CD4-positive, alpha-beta memory T cell (primary cell): ENCODE measurements at regions not wholly inside any gene's neighbourhood (a gene's known extent, or its start where the extent isn't known, plus 50 kb on each side); places are given as distances from the start of the nearest gene placed in this dataset.

Experiments
- CTCF ChIA-PET: fragments of 350-600 bp; sonication (Branson Sonifier 250); formaldehyde crosslinking; loops from one replicate; lab custom pipeline; 2021; ENCODE audit warnings: inconsistent platforms; ENCODE audit not compliant: partially characterized antibody; lab: Charles Lee
- POLR2A ChIA-PET: fragments of 350-600 bp; sonication (Branson Sonifier 250); formaldehyde crosslinking; loops from one replicate; lab custom pipeline; 2021; ENCODE audit not compliant: partially characterized antibody; lab: Charles Lee
- DNase-seq, 5 donors: peaks; one replicate each; pipeline versions ENCODE4 v3.0.0 to v3.0.0-alpha.2; 2020 to 2022; ENCODE audit warnings: mixed read lengths in 1 of 5
- H3K27ac ChIP-seq: one replicate; pipeline ENCODE4 v1.7.0; 2013; ENCODE audit warnings: low read depth, low read length
- H3K27me3 ChIP-seq: 2 replicates; pipeline ENCODE4 v1.7.0; 2013; ENCODE audit warnings: mild to moderate bottlenecking, low read length, moderate library complexity; ENCODE audit not compliant: insufficient read depth
- H3K36me3 ChIP-seq: 2 replicates; pipeline ENCODE4 v1.7.0; 2013; ENCODE audit warnings: mild to moderate bottlenecking, low read length, moderate library complexity; ENCODE audit not compliant: insufficient read depth
- H3K4me1 ChIP-seq: 2 replicates; pipeline ENCODE4 v1.7.0; 2013; ENCODE audit warnings: mild to moderate bottlenecking, low read length, moderate library complexity; ENCODE audit not compliant: insufficient read depth
- H3K4me3 ChIP-seq, 2 donors: one replicate each; pipeline ENCODE4 v1.7.0; 2013; ENCODE audit warnings: low read length in 2 of 2, mild to moderate bottlenecking in 1 of 2
- H3K9me3 ChIP-seq, 2 donors: one replicate each; pipeline ENCODE4 v1.7.0; 2013; ENCODE audit warnings: low read length in 2 of 2, control low read depth in 1 of 2; ENCODE audit not compliant: control insufficient read depth in 1 of 2
- H3K27ac Mint-ChIP-seq, 7 donors: one replicate each; pipeline ENCODE4 v1.8.0; 2020 to 2021; ENCODE audit warnings: mixed read lengths in 7 of 7, mild to moderate bottlenecking in 6 of 7, inconsistent platforms in 3 of 7, moderate library complexity in 3 of 7
- H3K27me3 Mint-ChIP-seq, 2 donors: one replicate each; pipeline ENCODE4 v1.8.0; 2020 to 2021; ENCODE audit warnings: mixed read lengths in 2 of 2
- H3K36me3 Mint-ChIP-seq, 2 donors: one replicate each; pipeline ENCODE4 v1.8.0; 2020 to 2021; ENCODE audit warnings: mixed read lengths in 2 of 2, inconsistent platforms in 1 of 2, mild to moderate bottlenecking in 1 of 2
- H3K4me1 Mint-ChIP-seq, 4 donors: one replicate each; pipeline ENCODE4 v1.8.0; 2020 to 2021; ENCODE audit warnings: mixed read lengths in 4 of 4, mild to moderate bottlenecking in 1 of 4
- H3K4me3 Mint-ChIP-seq, 8 donors: one replicate each; pipeline ENCODE4 v1.8.0; 2020 to 2021; ENCODE audit warnings: mixed read lengths in 8 of 8, mild to moderate bottlenecking in 7 of 8, moderate library complexity in 6 of 8, inconsistent platforms in 3 of 8
- H3K9me3 Mint-ChIP-seq, 8 donors: one replicate each; pipeline ENCODE4 v1.8.0; 2020 to 2021; ENCODE audit warnings: mixed read lengths in 8 of 8, mild to moderate bottlenecking in 5 of 8, inconsistent platforms in 3 of 8, moderate library complexity in 1 of 8
- intact Hi-C: fragments of 100-400 bp; cut with micrococcal nuclease; formaldehyde crosslinking; loops from one replicate; pipeline ENCODE4 v1.15.1; 2023

DNA sequence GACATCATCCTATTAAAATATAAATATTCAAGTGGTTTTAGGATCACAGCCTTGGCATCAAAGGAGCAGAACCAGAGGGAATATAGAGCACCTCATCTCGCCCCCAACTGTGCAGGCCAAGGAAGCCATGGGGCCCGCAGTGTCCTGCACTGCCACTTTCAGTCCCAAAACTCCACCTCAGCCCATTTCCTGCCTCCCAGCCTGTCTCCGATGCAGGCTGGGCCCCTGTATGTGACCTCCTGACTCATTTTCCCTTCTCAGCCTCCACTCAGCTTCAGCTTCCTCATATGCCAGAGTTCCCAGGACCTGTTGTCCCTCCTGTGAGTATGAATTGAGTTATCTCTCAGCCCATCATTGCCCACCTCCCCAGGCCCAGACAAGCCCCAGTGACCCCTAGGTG is 72.9 kb upstream of the GLI2 start:
- no peaks in the 10 kb centered on the region for H3K4me1 ChIP-seq
- ChIA-PET CTCF (no interaction called here), POLR2A (no interaction called here)
- Mint-ChIP-seq H3K9me3 (peaks cover 5 to 44% (median 28%) of the 10 kb centered on the region in 8 donors), H3K4me1 (no peaks in the 10 kb centered on the region), H3K27me3 (peaks cover 5 to 10% of the 10 kb centered on the region in 2 donors), H3K36me3 (no peaks in the 10 kb centered on the region), H3K4me3 (no peak overlapping the region), H3K27ac (no peak overlapping the region)
- no peaks in the 10 kb centered on the region for H3K36me3 ChIP-seq
- H3K27ac ChIP-seq, result no peak overlapping the region
- no peaks in the 10 kb centered on the region for H3K9me3 ChIP-seq
- no peak overlapping the region for H3K4me3 ChIP-seq
- no peaks in the 10 kb centered on the region for H3K27me3 ChIP-seq
- intact Hi-C loops, result no loop called here
- no peak for DNase-seq

GRCh38 chr2:120666433-120666832 is 69.2 kb upstream of the GLI2 start:
- no peaks in the 10 kb centered on the region for H3K36me3 ChIP-seq
- intact Hi-C loops, result no loop called here
- Mint-ChIP-seq H3K4me3 (no peak overlapping the region), H3K4me1 (no peaks in the 10 kb centered on the region), H3K9me3 (peaks cover 5 to 49% (median 35%) of the 10 kb centered on the region in 8 donors), H3K27me3 (peaks cover 10 to 14% of the 10 kb centered on the region in 2 donors), H3K27ac (no peak overlapping the region), H3K36me3 (no peaks in the 10 kb centered on the region)
- ChIA-PET CTCF (no interaction called here), POLR2A (no interaction called here)
- H3K9me3 ChIP-seq, result no peaks in the 10 kb centered on the region
- H3K27me3 ChIP-seq, result no peaks in the 10 kb centered on the region
- H3K27ac ChIP-seq, result no peak overlapping the region
- H3K4me1 ChIP-seq, result no peaks in the 10 kb centered on the region
- no peak overlapping the region for H3K4me3 ChIP-seq
- no peak for DNase-seq

GRCh38 chr2:120667981-120668380 is 67.7 kb upstream of the GLI2 start:
- Histone ChIP-seq H3K27me3 (no peaks in the 10 kb centered on the region), H3K4me3 (no peak overlapping the region), H3K36me3 (no peaks in the 10 kb centered on the region), H3K9me3 (no peaks in the 10 kb centered on the region), H3K27ac (no peak overlapping the region), H3K4me1 (no peaks in the 10 kb centered on the region)
- intact Hi-C loops, result no loop called here
- Mint-ChIP-seq H3K27me3 (peaks cover 12 to 13% of the 10 kb centered on the region in 2 donors), H3K9me3 (peaks cover 5 to 46% (median 33%) of the 10 kb centered on the region in 8 donors), H3K36me3 (no peaks in the 10 kb centered on the region), H3K27ac (no peak overlapping the region), H3K4me3 (no peak overlapping the region), H3K4me1 (no peaks in the 10 kb centered on the region)
- no peak for DNase-seq
- ChIA-PET CTCF (no interaction called here), POLR2A (no interaction called here)

DNA sequence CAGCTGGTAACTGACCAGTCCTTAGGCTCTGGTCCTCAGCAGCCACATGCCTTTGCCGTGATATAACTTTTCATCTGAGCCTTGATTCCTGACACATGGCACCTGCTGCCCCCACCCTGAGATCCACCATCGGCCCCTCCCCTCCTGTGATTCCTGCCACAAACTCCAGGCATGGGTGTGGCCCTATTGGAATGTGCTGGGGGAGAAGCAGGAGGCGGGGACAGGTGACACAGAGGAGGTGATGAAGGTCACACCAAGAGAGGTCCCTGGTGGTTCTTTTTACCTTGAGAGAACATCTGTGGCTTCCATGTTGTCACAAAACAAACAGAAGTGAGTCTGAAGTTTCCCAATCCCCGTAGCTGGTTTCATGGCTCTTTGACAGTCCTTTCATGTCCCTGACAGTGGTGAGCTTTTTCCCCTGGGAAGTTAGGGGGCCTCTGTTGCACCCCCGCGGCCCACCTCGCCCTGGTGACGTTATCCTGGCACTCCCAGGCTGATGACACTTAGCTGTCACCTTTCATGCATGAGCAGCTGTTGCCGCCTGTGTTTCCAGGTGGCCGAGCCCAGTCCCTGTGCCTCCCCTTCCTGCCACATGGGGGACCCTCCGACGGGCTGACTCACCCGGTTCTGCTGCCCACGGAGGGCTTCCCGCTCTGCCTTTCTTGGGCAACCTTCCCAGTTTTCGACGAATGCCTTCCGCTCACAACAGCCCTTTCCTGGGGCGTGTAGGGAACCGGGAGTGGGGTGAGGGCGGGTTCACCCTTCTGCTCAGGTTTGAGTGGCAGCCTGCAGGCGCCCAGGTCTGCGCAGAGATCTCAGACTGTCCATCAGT is 66.3 kb upstream of the GLI2 start:
- ChIA-PET CTCF (interaction anchor here (2.2 kb wide), 1 partner anchor 12 kb away, joined by 7 read pairs; no protein-coding TSS in a partner anchor), POLR2A (no interaction called here)
- Histone ChIP-seq H3K9me3 (no peaks in the 10 kb centered on the region), H3K36me3 (no peaks in the 10 kb centered on the region), H3K4me1 (no peaks in the 10 kb centered on the region), H3K4me3 (no peak overlapping the region), H3K27ac (no peak overlapping the region), H3K27me3 (no peaks in the 10 kb centered on the region)
- Mint-ChIP-seq H3K4me1 (no peaks in the 10 kb centered on the region), H3K4me3 (no peak overlapping the region), H3K27ac (no peak overlapping the region), H3K27me3 (peaks cover 13 to 16% of the 10 kb centered on the region in 2 donors), H3K9me3 (peaks cover 5 to 37% (median 31%) of the 10 kb centered on the region in 8 donors), H3K36me3 (no peaks in the 10 kb centered on the region)
- intact Hi-C loops, result no loop called here
- DNase-seq, result no peak

- H3K27ac Mint-ChIP-seq, result no peak overlapping the region
- no peaks in the 10 kb centered on the region for H3K36me3 Mint-ChIP-seq
- CTCF ChIA-PET, result interaction anchor here (0.7 to 2.2 kb wide), 2 partner anchors 11 to 14 kb away, joined by 3 to 7 read pairs; no protein-coding TSS in a partner anchor
- peaks cover 13 to 18% of the 10 kb centered on the region in 2 donors for H3K27me3 Mint-ChIP-seq
- H3K9me3 Mint-ChIP-seq, result peaks cover 5 to 33% (median 25%) of the 10 kb centered on the region in 8 donors
- H3K27me3 ChIP-seq, result no peaks in the 10 kb centered on the region
- POLR2A ChIA-PET, result no interaction called here
- no peaks in the 10 kb centered on the region for H3K4me1 ChIP-seq
- H3K4me3 Mint-ChIP-seq, result no peak overlapping the region
- H3K27ac ChIP-seq, result no peak overlapping the region
- intact Hi-C loops, result no loop called here
- H3K4me1 Mint-ChIP-seq, result no peaks in the 10 kb centered on the region
- no peak overlapping the region for H3K4me3 ChIP-seq
- no peaks in the 10 kb centered on the region for H3K9me3 ChIP-seq
- H3K36me3 ChIP-seq, result no peaks in the 10 kb centered on the region
- DNase-seq, result no peak
Observed at GRCh38 chr2:120669971-120670370, 65.7 kb upstream of the GLI2 start.

DNA sequence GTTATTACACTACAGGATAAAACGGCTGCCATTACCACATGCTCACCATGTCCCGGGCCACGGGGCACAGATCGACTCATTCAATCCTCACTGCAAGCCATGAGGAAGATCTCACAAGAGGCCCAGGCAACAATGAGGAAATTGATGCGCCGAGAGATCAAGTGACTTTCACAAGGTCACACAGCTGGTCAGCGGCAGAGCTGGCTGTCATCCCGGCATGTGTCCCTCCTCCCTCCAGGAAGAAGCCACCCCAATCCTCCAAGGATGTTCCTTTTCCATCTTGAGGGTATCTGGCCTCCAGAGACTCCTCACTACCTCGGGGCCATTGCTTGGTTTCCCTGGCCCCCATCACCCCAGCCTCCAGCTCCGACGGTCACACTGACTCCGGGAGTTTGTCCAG is 65.3 kb upstream of the GLI2 start:
- H3K9me3 Mint-ChIP-seq, result peaks cover 4 to 30% (median 23%) of the 10 kb centered on the region in 8 donors
- H3K27me3 ChIP-seq, result no peaks in the 10 kb centered on the region
- no peak overlapping the region for H3K4me3 Mint-ChIP-seq
- peaks cover 13 to 19% of the 10 kb centered on the region in 2 donors for H3K27me3 Mint-ChIP-seq
- no peaks in the 10 kb centered on the region for H3K4me1 ChIP-seq
- ChIA-PET CTCF (interaction anchor here (0.7 to 2.2 kb wide), 3 partner anchors 10 to 14 kb away, joined by 3 to 7 read pairs (median 4); no protein-coding TSS in a partner anchor), POLR2A (no interaction called here)
- DNase-seq, result no peak
- no peaks in the 10 kb centered on the region for H3K9me3 ChIP-seq
- H3K36me3 Mint-ChIP-seq, result no peaks in the 10 kb centered on the region
- H3K36me3 ChIP-seq, result no peaks in the 10 kb centered on the region
- intact Hi-C loops, result no loop called here
- no peak overlapping the region for H3K27ac ChIP-seq
- no peak overlapping the region for H3K4me3 ChIP-seq
- H3K4me1 Mint-ChIP-seq, result no peaks in the 10 kb centered on the region
- no peak overlapping the region for H3K27ac Mint-ChIP-seq

DNA sequence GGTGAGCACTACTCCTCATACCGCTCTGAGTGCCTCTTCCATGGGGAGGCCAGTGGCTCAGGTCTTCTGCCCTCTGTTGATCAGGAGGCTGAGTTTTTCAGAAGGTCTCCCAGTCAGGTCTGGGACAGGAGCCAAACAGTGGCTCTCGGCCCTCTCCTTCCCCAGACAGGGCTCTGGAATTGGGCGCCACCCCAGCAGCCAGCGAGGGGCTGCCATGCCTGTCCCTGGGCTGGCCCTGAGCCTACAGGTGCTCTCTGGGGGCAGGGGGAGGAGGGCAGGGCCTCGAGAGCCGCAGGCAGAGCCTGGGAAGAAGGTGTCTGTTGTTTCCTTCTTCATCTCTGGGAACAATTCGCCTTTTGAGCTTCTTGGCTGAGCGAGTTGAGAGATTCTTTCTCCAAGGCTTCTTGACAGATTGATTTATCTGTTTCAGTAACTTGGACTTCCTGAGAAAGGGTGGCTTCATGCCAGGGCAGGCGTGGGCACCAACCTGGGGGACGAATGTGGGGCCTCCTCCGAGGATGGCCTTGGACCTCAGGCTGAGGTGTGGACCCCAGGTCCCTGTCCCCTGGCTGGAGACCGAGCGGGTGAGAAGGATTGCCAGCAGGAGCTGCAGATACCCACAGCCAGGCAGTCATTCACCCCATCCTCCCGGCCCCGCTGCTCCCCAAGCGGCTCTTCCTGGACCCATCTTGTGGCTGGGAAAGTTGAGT is 64.7 kb upstream of the GLI2 start:
- intact Hi-C loops, result no loop called here
- CTCF ChIA-PET, result interaction anchor here (0.7 to 2.2 kb wide), 4 partner anchors 10 to 13 kb away, joined by 3 to 7 read pairs (median 6); no protein-coding TSS in a partner anchor

More for the DNA sequence above, 64.7 kb upstream of the GLI2 start:
- no peaks in the 10 kb centered on the region for H3K36me3 Mint-ChIP-seq
- H3K27me3 ChIP-seq, result no peaks in the 10 kb centered on the region
- POLR2A ChIA-PET, result no interaction called here
- no peak overlapping the region for H3K4me3 ChIP-seq
- no peak for DNase-seq
- no peaks in the 10 kb centered on the region for H3K36me3 ChIP-seq
- H3K4me3 Mint-ChIP-seq, result no peak overlapping the region
- no peak overlapping the region for H3K27ac Mint-ChIP-seq
- peaks cover 13 to 21% of the 10 kb centered on the region in 2 donors for H3K27me3 Mint-ChIP-seq
- no peaks in the 10 kb centered on the region for H3K4me1 ChIP-seq
- H3K9me3 ChIP-seq, result no peaks in the 10 kb centered on the region
- H3K4me1 Mint-ChIP-seq, result no peaks in the 10 kb centered on the region
- peaks cover 3 to 29% (median 19%) of the 10 kb centered on the region in 8 donors for H3K9me3 Mint-ChIP-seq
- no peak overlapping the region for H3K27ac ChIP-seq
